ENCODE measurements at regions not wholly inside any gene's neighbourhood (a gene's known extent, or its start where the extent isn't known, plus 50 kb on each side); places are given as distances from the start of the nearest gene placed in this dataset.

DNA sequence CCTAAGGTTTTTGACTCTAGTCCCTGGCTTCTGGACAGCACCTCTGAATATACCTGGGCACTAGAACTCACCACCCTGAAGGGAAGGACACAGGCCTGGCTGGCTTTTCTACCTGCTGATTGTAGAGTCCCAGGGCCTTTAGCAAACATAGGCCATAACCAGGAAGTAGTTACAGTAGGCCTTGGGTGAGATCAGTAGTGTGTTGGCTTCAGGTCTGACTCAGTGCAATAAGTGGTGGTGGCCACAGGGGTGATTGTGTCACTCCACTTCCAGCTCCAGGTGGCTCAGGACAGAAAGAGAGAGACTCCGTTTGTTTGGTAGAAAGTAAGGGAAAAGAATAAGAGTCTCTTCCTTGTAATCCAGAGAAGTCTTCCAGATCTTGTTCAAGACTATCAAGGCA is 101.7 kb upstream of the LGALSL start:
- Histone ChIP-seq H3K9me3 (ENCODE audit: low read length) (no peaks in the 10 kb centered on the region), H3K27me3 (ENCODE audit: insufficient read depth, low read depth, low read length) (no peaks in the 10 kb centered on the region), H2AFZ (ENCODE audit: low read depth, low read length) (no peak overlapping the region), H3K9me2 (ENCODE audit: insufficient read depth, low read length) (no peaks in the 10 kb centered on the region), H3K27ac (ENCODE audit: low read length) (no peak overlapping the region), H3K9ac (ENCODE audit: low read length) (no peak overlapping the region), H3K36me3 (ENCODE audit: insufficient read depth, low read length) (no peaks in the 10 kb centered on the region), H3K79me2 (replicated peaks; ENCODE audit: insufficient read depth, low read length) (no peaks in the 10 kb centered on the region), H3F3A (ENCODE audit: insufficient read depth, low read length, poor library complexity, severe bottlenecking) (no peaks in the 10 kb centered on the region), H4K20me1 (ENCODE audit: insufficient read depth) (no peaks in the 10 kb centered on the region), H3K4me3 (ENCODE audit: low read length) (no peak overlapping the region), H3K4me2 (ENCODE audit: low read length) (no peak overlapping the region)
- TF ChIP-seq SMC3 (conservative IDR thresholded peaks at IDR 0.05; ENCODE audit: poor library complexity) (no peak), POLR2AphosphoS5 (IDR thresholded peaks at IDR 0.05) (no peak), EZH2 (IDR thresholded peaks at IDR 0.05; ENCODE audit: borderline replicate concordance, insufficient read depth, low read length, poor library complexity, severe bottlenecking) (no peak), TAF1 (IDR thresholded peaks at IDR 0.05; ENCODE audit: low read depth) (no peak), RAD21 (conservative IDR thresholded peaks at IDR 0.05) (no peak), MXI1 (conservative IDR thresholded peaks at IDR 0.05; ENCODE audit: poor library complexity, severe bottlenecking) (no peak), EP300 (conservative IDR thresholded peaks at IDR 0.05; ENCODE audit: poor library complexity, severe bottlenecking) (no peak)
- TF ChIP-seq, protein P1, sequence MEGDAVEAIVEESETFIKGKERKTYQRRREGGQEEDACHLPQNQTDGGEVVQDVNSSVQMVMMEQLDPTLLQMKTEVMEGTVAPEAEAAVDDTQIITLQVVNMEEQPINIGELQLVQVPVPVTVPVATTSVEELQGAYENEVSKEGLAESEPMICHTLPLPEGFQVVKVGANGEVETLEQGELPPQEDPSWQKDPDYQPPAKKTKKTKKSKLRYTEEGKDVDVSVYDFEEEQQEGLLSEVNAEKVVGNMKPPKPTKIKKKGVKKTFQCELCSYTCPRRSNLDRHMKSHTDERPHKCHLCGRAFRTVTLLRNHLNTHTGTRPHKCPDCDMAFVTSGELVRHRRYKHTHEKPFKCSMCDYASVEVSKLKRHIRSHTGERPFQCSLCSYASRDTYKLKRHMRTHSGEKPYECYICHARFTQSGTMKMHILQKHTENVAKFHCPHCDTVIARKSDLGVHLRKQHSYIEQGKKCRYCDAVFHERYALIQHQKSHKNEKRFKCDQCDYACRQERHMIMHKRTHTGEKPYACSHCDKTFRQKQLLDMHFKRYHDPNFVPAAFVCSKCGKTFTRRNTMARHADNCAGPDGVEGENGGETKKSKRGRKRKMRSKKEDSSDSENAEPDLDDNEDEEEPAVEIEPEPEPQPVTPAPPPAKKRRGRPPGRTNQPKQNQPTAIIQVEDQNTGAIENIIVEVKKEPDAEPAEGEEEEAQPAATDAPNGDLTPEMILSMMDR (IDR thresholded peaks at IDR 0.05; ENCODE audit: poor library complexity, severe bottlenecking) = no peak
- TF ChIP-seq, protein P2, sequence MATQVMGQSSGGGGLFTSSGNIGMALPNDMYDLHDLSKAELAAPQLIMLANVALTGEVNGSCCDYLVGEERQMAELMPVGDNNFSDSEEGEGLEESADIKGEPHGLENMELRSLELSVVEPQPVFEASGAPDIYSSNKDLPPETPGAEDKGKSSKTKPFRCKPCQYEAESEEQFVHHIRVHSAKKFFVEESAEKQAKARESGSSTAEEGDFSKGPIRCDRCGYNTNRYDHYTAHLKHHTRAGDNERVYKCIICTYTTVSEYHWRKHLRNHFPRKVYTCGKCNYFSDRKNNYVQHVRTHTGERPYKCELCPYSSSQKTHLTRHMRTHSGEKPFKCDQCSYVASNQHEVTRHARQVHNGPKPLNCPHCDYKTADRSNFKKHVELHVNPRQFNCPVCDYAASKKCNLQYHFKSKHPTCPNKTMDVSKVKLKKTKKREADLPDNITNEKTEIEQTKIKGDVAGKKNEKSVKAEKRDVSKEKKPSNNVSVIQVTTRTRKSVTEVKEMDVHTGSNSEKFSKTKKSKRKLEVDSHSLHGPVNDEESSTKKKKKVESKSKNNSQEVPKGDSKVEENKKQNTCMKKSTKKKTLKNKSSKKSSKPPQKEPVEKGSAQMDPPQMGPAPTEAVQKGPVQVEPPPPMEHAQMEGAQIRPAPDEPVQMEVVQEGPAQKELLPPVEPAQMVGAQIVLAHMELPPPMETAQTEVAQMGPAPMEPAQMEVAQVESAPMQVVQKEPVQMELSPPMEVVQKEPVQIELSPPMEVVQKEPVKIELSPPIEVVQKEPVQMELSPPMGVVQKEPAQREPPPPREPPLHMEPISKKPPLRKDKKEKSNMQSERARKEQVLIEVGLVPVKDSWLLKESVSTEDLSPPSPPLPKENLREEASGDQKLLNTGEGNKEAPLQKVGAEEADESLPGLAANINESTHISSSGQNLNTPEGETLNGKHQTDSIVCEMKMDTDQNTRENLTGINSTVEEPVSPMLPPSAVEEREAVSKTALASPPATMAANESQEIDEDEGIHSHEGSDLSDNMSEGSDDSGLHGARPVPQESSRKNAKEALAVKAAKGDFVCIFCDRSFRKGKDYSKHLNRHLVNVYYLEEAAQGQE (IDR thresholded peaks at IDR 0.05; ENCODE audit: borderline replicate concordance) = no peak

DNA sequence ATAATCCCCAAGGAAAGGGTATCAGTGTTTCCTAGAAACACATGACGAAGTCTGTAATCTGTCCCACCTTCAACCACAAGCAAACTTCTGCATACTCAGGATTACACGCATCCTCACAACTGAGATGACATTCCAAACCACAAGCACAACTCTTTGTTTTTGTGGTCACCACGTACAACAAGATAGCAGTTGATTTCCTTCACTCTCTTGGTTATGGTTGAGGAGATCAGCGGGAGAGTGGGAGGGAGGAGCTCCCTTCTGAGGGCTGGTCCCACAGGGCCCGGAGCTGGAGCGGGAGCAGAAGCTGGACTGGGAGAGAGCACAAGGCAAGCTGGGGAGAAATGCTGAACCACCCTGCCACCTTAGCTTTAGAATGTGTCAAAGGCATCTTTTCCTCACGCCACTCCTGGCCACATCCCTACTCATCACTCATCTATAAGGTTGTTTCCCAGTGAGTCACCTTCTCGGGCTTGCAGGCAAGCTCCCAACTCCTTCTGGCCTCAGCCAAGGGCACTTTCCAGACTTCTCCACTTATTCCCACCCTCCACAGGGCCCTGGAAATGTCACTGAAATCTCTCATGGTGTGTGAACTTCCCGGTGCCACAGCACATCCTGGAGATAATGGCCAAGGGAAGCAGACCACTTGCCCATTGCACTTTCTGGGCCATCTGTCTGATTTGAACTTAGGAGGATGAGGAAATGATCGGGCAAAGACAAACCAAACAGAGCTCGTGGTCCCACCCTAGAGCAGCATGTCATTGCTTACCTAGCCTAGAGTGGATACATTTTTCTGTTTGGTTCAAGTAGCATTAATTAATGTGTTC is 98.9 kb upstream of the LGALSL start:
- Histone ChIP-seq H3K36me3 (ENCODE audit: insufficient read depth, low read length) (no peaks in the 10 kb centered on the region), H3K4me2 (ENCODE audit: low read length) (no peak overlapping the region), H3K9me3 (ENCODE audit: low read length) (no peaks in the 10 kb centered on the region), H3K4me3 (ENCODE audit: low read length) (no peak overlapping the region), H3K27ac (ENCODE audit: low read length) (no peak overlapping the region), H3F3A (ENCODE audit: insufficient read depth, low read length, poor library complexity, severe bottlenecking) (no peaks in the 10 kb centered on the region), H3K79me2 (replicated peaks; ENCODE audit: insufficient read depth, low read length) (no peaks in the 10 kb centered on the region), H3K9ac (ENCODE audit: low read length) (no peak overlapping the region), H3K27me3 (ENCODE audit: insufficient read depth, low read depth, low read length) (no peaks in the 10 kb centered on the region), H4K20me1 (ENCODE audit: insufficient read depth) (no peaks in the 10 kb centered on the region), H3K9me2 (ENCODE audit: insufficient read depth, low read length) (no peaks in the 10 kb centered on the region), H2AFZ (ENCODE audit: low read depth, low read length) (no peak overlapping the region)
- TF ChIP-seq, protein P2 (IDR thresholded peaks at IDR 0.05; ENCODE audit: borderline replicate concordance) = no peak
- TF ChIP-seq EZH2 (IDR thresholded peaks at IDR 0.05; ENCODE audit: borderline replicate concordance, insufficient read depth, low read length, poor library complexity, severe bottlenecking) (no peak), SMC3 (conservative IDR thresholded peaks at IDR 0.05; ENCODE audit: poor library complexity) (no peak), POLR2AphosphoS5 (IDR thresholded peaks at IDR 0.05) (no peak), MXI1 (conservative IDR thresholded peaks at IDR 0.05; ENCODE audit: poor library complexity, severe bottlenecking) (no peak), RAD21 (conservative IDR thresholded peaks at IDR 0.05) (no peak), TAF1 (IDR thresholded peaks at IDR 0.05; ENCODE audit: low read depth) (no peak), EP300 (conservative IDR thresholded peaks at IDR 0.05; ENCODE audit: poor library complexity, severe bottlenecking) (no peak)
- TF ChIP-seq, protein P1 (IDR thresholded peaks at IDR 0.05; ENCODE audit: poor library complexity, severe bottlenecking) = no peak
